ENCODE measurements at regions not wholly inside any gene's neighbourhood (a gene's known extent, or its start where the extent isn't known, plus 50 kb on each side); places are given as distances from the start of the nearest gene placed in this dataset.

DNA sequence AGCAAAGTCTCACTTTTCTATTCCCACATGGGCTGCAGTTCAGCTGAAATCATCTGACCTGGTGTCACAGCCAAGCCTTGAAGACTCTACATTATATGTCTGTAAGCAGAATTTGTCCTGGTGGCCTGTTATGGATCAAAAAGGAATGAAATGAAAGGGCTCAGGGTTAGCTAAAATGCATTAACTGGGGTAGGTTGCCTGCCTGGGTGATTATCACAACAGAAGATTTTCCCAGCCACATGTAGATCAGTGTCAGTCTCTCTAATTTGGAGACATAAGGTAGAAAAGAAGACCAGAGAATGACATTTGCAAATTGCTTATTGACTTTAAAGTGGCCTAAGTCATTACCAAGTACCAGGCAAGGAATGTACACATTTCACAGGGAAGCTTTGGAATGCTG is 289.0 kb downstream of the CAAP1 start:
- TF ChIP-seq, protein P1, sequence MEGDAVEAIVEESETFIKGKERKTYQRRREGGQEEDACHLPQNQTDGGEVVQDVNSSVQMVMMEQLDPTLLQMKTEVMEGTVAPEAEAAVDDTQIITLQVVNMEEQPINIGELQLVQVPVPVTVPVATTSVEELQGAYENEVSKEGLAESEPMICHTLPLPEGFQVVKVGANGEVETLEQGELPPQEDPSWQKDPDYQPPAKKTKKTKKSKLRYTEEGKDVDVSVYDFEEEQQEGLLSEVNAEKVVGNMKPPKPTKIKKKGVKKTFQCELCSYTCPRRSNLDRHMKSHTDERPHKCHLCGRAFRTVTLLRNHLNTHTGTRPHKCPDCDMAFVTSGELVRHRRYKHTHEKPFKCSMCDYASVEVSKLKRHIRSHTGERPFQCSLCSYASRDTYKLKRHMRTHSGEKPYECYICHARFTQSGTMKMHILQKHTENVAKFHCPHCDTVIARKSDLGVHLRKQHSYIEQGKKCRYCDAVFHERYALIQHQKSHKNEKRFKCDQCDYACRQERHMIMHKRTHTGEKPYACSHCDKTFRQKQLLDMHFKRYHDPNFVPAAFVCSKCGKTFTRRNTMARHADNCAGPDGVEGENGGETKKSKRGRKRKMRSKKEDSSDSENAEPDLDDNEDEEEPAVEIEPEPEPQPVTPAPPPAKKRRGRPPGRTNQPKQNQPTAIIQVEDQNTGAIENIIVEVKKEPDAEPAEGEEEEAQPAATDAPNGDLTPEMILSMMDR (IDR thresholded peaks at IDR 0.05; ENCODE audit: insufficient read depth, low read depth, low read length, missing control alignments): no peak
- no peak for DNase-seq (ENCODE audit: low read depth)
- no peak overlapping the region for H3K4me3 ChIP-seq (ENCODE audit: low read depth, low read length)

DNA sequence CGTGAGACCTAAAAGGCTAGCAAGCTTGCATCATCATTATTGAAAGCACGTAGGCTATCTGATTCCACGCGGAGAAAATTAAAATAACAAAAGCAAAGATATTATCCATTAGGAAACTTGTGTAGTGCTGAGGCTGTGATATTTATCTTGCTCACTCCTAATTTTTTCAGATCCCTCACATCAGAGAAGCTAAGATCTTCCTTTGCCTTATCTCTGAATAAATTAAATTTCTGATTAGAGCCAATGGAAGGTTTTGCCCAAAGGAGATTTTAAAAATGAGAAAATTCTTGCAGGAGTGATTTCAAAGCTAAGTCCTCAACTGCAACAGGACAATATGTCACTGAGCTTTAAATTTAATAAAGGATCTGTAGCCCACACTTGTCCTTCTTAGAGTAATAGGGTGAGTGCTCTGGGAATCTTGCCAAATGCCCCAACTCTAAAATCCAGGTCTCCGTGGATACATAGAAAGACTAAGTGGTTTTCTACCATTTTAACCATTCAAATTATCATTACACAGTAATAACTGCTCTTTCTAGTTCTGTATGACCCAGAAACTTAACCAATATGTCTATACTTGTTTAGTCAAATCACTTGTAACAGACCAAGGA is 295.0 kb downstream of the CAAP1 start:
- TF ChIP-seq, protein P1 (IDR thresholded peaks at IDR 0.05; ENCODE audit: insufficient read depth, low read depth, low read length, missing control alignments): no peak
- H3K4me3 ChIP-seq (ENCODE audit: low read depth, low read length): no peak overlapping the region
- DNase-seq (ENCODE audit: low read depth): no peak

DNA sequence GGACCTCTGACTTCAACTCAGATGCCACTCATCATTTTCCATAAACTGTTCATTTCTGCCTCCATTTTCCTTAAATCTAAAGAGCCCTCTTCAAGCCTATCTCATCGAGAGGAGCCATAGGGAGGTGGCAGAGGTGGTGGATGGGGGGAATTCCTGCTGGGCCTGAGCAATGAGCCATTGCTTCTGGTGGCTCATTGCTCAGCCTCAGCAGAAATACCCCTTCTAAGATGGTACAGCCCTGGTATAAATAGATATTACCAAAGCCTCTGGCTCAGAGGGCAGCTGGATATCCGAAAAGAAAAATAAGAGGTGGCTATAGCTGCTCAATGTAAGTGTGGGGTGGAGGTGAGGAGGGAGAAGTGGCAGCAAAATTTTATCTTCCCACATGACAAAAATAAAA is 313.5 kb downstream of the CAAP1 start:
- H3K4me3 ChIP-seq (ENCODE audit: low read depth, low read length): no peak overlapping the region
- TF ChIP-seq, protein P1 (IDR thresholded peaks at IDR 0.05; ENCODE audit: insufficient read depth, low read depth, low read length, missing control alignments): no peak
- DNase-seq (ENCODE audit: low read depth): peak; percentile 0

DNA sequence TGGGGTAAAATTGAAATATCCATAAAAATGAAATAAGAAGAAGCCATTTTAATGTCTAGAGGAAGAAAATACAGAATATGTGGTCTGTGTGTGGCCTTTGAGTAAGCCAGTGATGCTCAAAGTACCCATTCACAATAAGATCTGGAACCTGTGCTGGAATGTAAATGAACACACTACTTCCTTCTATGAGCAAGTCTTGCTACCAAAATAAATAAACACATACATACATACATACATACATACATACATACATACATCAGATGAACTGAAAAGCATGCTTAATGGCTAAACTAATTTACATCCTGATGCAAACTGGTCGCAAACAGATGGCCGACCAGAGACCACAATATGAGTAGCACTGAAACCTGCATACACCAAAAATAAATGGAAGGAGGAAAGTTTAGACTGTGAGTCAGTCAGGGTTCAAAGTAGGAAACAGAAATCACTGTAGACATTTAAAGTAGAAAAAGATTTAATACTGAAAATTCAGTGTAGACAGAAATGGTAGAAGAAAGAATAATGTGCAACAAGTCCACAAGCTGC is 317.6 kb downstream of the CAAP1 start:
- H3K4me3 ChIP-seq (ENCODE audit: low read depth, low read length): no peak overlapping the region
- no peak for DNase-seq (ENCODE audit: low read depth)
- TF ChIP-seq, protein P1 (IDR thresholded peaks at IDR 0.05; ENCODE audit: insufficient read depth, low read depth, low read length, missing control alignments): no peak

DNA sequence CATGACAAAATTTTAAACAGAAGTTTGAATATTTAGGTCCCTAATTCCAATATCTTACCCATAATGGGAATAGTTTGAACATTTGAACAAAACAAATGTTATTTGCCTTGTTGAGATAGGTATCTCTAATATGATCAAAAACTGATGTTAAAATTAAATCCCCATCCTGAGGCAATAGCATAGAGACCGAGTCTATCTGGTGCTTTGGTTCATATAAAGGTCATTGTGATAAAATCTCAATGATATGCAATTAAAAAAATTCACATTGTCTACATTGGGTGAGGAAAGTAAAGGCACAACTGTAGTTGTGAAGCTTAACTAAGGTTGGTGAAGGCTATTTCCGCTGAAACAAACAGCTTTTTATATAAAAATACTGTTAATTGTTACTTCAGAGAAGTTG is 318.3 kb downstream of the CAAP1 start:
- no peak for DNase-seq (ENCODE audit: low read depth)

DNA sequence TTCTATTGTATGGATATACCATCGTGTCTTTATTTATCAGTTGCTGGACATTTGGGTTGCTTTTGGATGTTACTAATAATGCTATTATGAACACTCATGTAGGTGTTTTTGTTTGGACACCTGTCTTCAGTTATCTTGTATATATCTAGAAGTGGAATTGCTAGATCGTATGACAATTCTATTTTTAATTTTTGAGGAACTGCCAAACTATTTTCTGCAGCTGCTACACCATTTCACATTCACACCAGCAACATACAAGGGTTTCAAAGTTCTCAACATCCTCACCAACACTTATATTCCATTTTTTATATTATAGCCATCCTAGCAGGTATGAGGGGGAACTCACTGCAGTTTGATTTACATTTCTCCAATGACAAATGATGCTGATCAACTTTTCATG is 324.6 kb downstream of the CAAP1 start:
- no peak for DNase-seq (ENCODE audit: low read depth)
- no peak overlapping the region for H3K4me3 ChIP-seq (ENCODE audit: low read depth, low read length)
- TF ChIP-seq, protein P1 (IDR thresholded peaks at IDR 0.05; ENCODE audit: insufficient read depth, low read depth, low read length, missing control alignments): no peak

More for the DNA sequence above, 318.3 kb downstream of the CAAP1 start:
- H3K4me3 ChIP-seq (ENCODE audit: low read depth, low read length): no peak overlapping the region
- TF ChIP-seq, protein P1 (IDR thresholded peaks at IDR 0.05; ENCODE audit: insufficient read depth, low read depth, low read length, missing control alignments): no peak

DNA sequence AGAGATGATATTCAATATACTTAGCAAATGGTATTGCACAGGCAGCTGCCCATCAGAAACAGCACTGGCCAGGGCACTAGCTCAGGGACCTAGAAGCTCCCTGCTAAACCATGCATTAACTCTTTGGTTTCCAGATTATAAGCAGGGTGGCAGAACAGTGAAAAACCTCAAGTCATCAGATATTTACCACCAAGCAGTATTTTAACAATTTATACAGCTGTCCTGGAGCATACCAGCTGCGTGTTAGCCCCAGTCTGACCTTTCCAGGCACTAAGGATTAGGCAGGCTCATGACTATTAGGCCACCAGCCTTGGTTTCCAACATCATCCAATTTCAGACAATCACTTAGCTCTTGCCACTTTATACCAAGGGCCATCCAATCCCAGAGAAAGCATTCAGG is 326.5 kb downstream of the CAAP1 start:
- TF ChIP-seq, protein P1 (IDR thresholded peaks at IDR 0.05; ENCODE audit: insufficient read depth, low read depth, low read length, missing control alignments): no peak
- DNase-seq (ENCODE audit: low read depth): no peak
- H3K4me3 ChIP-seq (ENCODE audit: low read depth, low read length): no peak overlapping the region

All from GM12865 (cell line).